DMS79 treated with DMSO at 0.1 percent for 48 hours (cell line): ENCODE measurements at regions not wholly inside any gene's neighbourhood (a gene's known extent, or its start where the extent isn't known, plus 50 kb on each side); places are given as distances from the start of the nearest gene placed in this dataset.

Source experiments
- DNase-seq: peaks from one replicate; lab custom pipeline; 2025; lab: John Stamatoyannopoulos, UW

DNA sequence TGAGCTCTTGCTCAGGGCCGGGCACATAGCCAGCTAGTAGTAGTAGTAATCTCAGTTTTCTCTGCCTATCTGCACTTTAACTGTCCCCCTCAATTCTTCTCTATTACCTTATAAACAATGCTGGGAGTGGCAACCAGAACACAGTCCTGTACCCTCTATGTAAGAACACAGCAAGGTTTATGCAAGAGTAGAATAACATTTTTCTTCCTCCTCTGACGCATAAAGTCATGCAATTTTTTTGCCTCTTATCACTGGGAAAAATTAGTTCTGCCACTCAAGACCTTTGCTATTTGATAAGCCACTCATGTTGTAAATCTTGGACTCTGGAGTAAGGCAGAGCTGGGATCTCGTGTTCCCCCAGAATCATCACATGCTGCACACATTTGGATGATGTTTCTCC lies 200.7 kb upstream of the SOX11 start:
- no peak for DNase-seq

DNA sequence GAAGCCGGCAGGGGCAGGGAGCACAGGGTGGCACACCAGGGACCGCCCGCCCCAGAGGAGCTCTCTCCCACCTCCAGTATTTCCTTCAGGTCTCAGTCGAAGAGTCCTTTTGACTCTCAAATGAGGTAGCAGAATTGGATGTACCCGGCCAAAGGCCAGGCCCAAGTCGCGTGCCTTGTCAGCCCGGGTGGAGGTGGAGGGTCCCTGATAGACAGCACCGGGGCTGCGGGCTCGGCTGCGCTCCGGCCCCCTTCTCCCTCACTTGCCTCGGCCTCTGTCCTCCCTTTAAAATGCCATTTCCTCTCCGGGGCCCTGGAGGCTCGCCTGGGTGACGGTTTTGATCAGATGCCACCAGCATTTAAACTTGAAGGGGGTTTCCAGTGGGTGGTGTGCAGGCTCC lies 198.9 kb upstream of the SOX11 start:
- no peak for DNase-seq

DNA sequence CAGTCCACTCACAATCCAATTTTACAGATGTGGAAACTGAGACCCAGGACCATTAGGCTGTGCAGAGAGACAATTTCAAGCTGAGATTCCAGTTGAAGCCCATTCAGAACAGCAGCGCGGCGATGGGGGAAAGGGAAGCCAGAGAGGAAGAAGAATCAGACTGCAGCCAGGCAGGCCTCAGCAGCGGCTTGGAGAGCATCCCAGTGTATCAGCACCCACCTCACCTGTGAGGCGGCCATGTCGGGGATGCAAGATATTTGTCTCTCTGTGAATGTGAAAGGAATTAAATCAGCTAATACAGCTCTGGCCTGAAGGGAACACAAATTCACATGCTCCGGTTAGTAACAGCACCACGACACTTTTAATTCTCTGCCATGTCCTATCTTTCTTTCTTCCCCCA lies 198.0 kb upstream of the SOX11 start:
- no peak for DNase-seq

DNA sequence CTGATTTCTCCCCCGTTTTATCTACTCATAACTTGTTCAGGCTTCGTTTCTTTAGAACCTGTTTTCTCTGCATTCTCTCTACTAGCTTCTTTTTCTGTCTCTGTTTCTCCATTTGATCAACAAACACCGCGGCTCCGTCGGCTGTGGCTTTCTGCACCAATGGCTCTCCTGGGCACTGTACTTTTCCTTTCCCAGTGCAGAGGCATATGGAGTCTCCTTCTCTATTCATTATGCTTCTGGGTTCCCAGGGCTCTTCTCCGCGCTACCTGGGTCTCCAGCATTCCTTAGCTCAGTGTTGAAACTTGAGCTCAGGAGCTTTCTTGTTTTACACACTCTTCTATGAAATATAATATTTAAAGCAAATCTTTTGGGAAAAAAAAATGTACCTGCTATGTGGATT lies 196.6 kb upstream of the SOX11 start:
- DNase-seq: no peak

DNA sequence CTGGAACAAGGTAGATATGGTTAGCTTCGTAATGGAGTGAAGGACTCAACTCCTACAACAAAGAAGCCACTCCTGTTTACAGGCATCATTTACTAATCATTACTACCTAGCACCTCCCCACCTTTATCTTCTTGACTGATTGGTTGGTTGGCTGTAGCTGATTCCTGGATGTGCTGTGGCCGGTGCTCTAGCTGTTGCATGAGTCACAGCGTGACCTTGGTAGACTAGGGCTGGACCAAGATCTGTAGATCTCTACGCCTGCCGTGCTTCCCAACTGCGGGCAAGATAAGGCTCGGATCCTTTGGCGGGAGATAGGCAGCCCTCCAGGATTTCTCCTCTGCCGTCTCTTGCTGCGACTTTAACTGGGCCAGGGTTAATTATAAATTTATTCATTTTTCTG lies 194.3 kb upstream of the SOX11 start:
- DNase-seq: no peak

DNA sequence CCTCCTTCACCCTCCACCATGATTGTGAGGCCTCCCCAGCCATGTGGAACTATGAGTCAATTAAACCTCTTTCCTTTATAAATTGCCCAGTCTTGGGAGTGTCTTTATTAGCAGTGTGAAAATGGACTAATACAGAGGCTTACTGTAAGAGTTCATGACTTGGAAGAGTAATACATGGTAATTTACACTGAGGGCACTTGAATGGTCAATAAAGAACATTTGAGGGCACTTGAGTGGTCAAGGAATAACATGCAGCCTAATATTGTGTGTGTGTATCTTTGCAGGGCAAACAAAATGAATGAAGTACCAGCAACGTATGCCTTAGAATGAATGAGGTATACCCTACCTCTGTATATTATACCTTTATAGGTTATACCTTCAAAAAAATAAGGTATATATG lies 190.4 kb upstream of the SOX11 start:
- DNase-seq: no peak

DNA sequence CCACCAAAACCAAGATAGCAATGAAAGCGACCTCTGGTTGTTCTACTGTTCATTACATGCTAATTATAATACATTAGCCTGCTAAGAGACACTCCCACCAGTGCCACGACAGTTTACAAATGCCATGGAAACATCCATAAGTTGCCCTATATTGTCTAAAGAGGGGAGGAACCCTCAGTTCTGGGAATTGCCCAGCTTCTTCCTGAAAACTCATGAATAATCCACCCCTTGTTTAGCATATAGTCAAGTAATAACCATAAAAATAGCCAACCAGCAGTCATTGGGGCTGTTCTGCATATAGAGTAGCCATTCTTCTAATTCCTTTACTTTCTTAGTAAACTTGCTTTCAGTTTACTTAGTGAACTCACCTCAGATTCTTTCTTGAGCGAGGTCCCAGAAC lies 189.8 kb upstream of the SOX11 start:
- DNase-seq: no peak

DNA sequence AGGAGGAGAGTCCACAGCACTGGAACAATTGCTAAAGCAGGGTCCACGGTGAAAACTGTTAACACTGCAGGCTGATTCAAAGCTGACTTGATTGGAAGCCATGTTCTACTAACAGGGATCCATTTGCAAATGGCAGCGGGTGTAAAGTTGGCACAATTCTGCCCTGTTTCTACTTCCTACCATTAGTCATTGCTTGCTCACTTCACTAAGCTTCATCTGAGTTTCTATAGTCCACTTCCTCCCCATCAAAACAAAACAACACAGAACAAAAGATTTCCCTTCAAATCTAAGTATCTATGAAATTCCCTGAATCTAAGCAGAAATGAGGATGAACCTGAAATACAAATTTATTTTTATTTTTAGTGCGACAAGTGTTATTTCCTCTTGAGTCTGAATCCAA lies 187.4 kb upstream of the SOX11 start:
- DNase-seq: no peak

DNA sequence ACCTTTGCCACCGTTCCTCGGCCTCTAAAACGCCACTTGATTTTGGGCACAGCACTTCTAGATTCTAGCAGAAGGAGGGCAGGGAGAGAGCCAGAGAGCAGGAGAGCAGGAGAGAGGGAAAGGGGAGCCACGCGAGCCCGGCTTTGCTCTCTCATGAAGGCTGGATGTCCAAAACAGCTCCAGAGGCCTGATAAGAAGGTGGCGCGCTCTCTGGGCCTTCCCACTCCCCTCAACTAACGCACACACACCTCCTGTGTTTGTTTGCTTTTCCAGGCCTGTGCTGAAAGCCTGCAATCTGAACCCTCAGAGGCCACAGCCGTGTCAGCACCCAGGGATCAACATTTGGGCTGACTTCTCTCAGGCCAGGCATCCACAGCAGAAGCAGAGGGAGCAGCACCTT lies 184.8 kb upstream of the SOX11 start:
- no peak for DNase-seq

DNA sequence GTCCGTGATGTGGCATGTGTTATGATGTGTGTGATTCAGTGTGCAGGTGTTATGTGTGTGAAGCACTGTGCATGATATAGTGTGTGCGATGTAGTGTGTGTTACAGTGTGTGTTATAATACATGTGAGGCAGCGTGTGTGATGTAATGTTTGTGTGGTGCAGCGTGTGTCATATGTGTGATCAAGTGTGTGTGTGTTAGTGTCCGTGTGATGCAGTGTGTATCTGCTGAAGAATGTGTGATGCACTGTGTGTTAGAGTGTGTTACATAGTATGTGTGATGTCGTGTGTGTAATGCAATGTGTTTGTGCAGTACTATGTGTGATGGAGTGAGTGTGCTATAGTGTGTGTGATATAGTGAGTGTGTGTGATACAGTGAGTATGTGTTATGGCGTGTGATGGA lies 182.8 kb upstream of the SOX11 start:
- no peak for DNase-seq

DNA sequence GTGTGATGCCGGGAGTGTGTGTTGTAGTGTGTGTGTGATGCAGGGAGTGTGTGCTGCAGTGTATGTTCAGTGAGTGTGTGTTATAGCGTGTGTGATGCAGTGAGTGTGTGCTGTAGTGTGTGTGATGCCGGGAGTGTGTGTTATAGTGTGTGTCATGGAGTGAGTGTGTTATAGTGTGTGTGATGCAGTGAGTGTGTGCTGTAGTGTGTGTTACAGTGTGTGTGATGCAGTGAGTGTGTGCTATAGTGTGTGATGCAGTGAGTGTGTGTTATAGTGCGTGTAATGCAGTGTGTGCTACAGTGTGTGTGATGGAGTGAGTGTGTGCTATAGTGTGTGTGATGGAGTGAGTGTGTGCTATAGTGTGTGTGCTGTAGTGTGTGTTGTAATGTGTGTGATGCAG lies 182.1 kb upstream of the SOX11 start:
- DNase-seq: no peak

DNA sequence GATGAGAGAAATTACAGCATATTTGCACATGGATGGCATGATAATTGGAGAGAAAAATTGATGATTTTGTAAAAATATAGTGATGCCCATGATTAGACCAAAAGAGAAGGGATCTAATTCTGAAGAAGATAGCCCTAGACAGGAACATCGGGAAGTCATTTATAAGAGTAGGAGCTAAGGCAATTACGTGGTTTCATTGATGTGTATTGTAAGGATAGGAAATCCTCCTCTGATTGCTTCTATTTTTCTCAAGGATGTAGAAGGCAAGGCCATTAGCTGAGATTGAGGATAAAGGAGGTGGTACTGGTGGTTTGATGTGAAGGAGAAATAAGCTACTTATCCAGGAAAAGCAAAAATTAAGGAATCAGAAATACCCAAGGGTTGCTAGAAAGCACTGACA lies 176.5 kb upstream of the SOX11 start:
- DNase-seq: no peak

DNA sequence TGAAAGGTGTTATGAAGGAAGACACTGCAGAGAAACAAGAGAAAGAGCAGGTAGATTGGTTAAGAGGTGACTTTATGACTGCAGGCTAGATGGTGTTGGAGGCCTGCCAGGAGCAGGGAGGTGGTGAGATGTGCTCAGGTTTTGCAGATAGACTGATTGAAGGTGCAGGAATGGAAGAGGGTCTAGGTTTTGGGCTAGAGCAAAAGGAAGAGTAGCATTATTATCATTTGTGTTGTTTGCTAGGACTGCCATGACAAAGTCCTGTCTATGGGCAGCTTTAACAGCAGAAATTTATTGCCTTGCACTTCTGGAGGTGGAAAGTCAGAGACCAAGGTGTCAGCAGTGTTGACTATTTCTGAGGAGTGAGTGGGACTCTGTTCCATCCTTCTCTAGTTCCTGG lies 172.9 kb upstream of the SOX11 start:
- peak; percentile 39 for DNase-seq

DNA sequence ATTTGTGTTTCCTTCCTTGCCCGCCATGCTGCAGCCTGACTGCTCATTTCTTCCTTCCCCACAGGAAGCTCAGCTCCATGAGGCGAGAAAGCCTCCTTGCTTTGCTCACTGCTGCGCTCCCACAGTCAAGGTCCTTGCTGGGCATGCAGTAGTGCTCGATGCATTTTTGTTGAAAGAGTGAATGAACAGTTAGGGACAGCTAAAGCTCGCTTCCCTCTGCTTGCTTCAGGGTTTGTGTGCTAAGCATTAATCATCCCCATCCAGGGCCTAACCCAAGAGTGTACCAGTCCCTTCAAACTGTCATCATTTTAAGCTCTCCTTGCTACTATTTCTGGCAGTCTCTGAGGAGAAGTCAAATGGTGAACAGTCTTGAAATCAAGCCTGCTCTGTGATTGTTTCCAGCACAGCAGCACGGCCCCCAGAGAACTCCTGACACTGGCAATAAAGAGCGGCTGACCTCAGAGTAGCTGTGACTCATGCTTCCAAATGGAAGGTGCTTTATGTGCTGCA lies 171.7 kb upstream of the SOX11 start:
- DNase-seq: no peak

DNA sequence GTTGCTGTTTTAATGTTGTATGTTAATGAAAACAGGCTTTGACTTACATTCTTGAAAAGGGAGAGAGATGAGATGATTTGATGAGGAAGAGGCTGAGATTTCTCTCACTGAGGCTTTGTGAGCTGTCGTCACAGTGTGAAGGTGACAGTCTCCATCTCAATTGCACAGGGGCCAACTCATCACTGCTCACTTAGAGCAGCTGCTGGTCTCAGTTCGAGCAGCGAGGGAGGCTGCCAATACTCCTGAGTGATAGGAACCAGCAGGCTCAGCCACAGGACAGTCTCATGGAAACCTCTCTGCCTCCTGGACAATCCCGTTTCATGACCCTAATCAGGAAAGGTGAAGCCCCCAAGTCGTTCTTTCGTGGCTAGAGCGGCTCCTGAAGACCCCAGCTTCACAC lies 170.7 kb upstream of the SOX11 start:
- DNase-seq: no peak

DNA sequence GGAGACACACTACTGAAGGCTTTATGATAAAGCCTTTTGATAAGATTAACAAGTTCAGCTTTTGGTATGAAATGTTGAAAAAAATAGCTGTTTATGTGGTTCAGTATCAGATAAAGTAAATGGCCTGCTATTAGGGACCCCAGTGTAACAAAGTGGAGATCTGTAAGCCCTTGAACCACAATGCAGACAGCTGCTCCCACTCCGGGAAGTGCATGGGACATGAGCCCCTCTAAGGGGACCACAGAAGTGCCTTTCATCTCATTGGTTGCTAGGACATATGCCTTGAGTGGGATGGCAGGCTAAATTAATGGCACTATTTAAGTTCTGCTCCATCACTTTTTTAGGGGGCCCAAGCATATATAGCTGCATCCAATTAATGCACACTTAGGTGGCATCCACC lies 167.6 kb upstream of the SOX11 start:
- no peak for DNase-seq

DNA sequence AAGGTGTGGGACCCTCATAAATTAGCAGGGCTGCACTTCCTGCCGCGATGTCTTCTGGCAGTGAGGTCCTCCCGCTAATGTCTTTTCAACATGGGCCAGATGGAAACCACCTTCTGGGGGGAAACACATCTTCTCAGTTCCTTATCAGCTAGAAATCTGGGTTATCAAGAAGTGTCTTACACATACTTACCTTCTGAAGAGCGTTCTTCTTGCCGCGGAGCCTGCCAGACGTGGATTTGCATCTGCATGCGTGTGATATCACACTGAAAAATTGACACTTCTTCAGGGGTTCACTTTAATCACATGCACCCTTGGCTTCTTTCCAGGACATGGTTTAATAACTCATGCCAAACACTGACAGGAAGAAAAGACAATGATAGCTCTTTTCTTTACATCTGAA lies 163.5 kb upstream of the SOX11 start:
- peak; percentile 56 for DNase-seq

DNA sequence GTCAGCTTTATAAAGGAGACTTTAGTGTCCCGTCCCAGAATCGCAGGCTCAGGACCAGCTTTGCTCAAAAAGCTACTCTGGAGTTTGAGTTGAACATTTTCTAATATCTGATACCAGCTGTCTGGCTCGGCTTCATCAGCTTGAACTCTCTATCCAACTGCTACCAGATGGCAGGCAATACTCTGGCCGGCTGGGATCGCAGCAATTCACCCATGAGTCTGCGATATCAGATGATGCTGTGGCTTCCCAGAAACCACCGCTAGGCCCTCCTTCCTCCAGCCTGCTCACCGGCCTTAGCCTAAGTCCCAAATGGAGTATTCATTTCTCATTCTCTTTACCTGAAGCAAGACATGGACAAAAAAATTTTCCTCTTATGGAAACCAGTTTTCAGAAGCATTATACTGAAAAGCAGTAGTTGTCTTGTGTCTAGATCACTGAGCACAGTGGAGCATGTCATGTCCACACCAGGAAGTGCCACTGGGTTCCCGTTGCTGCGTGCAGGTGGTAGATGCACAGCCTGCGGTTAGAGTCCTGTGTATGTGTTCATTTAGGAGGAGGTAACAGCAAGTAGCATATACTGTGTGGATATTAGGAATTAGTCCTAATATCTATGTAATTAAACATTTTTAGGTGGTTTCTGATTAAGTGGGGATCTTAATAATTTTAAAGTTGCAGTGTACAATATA lies 162.0 kb upstream of the SOX11 start:
- DNase-seq: no peak

DNA sequence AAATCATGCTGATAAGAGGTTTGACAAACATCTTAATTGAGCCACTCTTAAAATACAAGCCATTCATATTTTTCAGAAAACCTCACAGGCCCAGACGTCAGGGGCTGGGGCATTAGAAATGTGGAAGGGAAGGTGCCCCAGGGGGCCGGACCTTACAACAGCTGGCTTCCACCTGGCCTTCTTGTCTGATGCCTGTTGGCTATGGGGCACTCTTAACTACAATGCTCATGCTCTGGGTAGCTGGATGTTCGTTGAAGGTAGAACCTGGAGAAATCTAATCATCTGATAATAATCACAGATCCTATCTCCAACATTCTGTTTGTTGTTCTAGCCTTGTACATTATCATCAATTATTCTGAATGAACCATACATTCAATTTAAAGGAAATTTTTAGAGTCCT lies 156.9 kb upstream of the SOX11 start:
- DNase-seq: no peak

DNA sequence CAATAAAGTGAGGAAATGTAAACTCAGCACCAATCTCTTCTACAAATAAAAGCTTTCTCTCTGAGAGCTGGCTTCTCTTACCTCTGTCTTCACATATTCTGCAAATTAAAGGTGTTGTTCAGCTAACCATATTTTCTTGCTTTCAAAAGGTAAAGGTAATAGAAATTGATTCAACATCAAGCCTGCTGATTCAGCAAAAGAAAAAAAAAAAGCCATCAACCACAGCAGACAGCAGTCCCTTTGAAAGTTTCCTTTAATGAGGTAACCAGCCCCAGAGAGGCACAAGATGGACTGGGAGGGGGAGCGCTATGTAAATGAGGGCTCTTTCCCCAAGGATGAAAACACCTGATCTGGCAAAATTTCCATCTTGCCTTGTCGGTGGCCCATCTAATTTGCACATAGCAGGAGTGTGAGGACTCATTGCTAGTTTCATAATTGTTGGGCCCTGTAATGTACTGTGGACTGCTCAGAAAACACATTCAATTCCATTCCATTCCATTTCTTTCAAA lies 154.9 kb upstream of the SOX11 start:
- DNase-seq: no peak

DNA sequence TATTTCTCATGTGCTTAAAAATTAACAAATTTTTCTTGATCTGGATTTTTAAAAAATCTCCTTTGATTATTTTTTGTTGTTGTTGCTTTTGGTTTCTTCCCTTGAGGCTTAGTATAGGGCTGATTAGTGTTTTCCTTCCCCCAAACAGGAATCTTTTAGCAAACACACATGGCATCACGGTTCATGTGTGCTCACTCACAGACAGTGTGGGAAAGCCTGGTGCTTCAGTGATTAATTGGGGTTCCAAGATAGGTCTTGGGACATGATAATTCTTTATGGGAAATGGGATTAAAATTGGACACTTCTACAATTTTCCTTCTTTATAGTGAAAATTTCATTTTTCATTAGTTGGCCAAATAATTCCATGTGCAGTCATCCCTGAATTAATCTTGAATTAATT lies 153.9 kb upstream of the SOX11 start:
- no peak for DNase-seq

DNA sequence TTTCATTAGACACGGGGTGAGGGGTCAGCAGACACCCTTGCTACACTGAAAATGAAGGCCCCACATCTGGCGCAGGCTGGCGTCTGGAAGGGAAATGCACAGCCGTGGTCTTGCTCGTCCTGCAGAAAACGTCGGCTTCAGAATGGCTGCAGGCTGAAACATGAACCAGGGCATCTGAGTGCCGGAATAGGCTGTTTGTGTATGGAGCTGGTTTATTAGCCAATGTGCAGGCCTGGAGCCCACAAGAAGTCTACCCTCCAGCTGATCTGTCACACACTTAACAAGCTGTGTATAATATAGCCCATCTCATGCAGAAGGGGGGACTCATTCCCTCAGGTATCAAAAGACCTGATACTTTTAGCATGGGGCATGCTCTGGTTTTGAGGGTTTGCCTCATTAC lies 153.4 kb upstream of the SOX11 start:
- no peak for DNase-seq

DNA sequence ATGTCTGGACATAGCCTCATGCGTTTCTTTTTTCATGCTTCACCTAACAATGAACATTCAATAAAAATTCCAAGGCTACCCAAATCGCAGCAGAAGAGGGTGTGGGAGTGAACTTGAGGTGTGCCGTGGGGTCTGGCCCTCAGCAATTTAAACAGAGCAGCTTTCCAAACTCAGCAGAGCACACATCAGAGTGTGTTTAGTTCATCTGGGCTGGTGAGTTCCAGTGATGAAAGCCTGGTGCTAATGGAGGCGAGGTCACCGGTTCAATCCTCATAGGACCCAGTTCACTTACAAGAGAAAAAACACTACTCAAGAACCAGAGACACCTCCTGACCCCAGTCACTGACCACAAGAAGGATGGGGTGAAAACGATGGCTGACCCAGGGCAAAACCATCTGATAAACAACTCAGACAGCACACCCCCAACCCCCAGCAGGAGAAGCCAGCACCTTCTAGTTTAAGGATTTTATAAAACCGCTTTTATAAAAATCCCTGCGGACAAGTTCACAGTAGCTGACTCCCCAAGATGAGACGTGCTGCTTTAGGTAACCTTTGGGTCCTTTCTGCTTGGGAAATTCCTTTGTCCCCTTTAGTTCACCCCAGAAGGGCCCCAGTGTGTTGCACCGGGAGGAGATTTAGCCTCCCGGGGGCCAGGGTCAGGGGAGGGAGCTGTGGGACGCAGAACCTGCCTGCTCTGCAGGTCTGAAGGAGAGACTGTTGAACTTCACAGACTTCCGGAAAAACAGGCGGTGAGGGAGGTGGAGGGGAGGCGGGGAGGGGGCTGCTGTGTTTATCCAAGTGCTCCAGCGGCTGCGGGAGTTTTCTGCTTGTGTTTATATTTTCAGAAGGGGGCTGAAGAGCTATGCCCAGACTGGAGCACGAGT lies 152.7 kb upstream of the SOX11 start:
- no peak for DNase-seq
